GM12878 (cell line): ENCODE measurements at regions not wholly inside any gene's neighbourhood (a gene's known extent, or its start where the extent isn't known, plus 50 kb on each side); places are given as distances from the start of the nearest gene placed in this dataset.

ENCODE experiments used
- CEBPB ChIP-seq, 2 experiments: fragments of 150-350 bp in 1 of 2; IDR thresholded peaks; 2 replicates each; pipeline ENCODE4 v1.6.1; 2012 to 2014; ENCODE audit warnings: low read depth in 2 of 2, low read length in 2 of 2, borderline replicate concordance in 1 of 2, inconsistent platforms in 1 of 2
- ESRRA ChIP-seq: IDR thresholded peaks from 2 replicates; pipeline ENCODE4 v1.6.1; 2012; ENCODE audit warnings: mild to moderate bottlenecking, low read length, improper control_type of control experiment
- EZH2 ChIP-seq: IDR thresholded peaks from 2 replicates; pipeline ENCODE4 v1.6.1; 2012; ENCODE audit warnings: low read depth, mild to moderate bottlenecking, control low read depth, inconsistent platforms, low read length, borderline replicate concordance; ENCODE audit not compliant: control insufficient read depth
- HCFC1 ChIP-seq: fragments of 150-350 bp; IDR thresholded peaks from 2 replicates; pipeline ENCODE4 v1.6.1; 2014; ENCODE audit warnings: low read length
- HDAC2 ChIP-seq: fragments of 200-600 bp; sonication (generic); IDR thresholded peaks from 2 replicates; pipeline ENCODE4 v1.6.1; 2017
- HDAC6 ChIP-seq: fragments of 200-600 bp; sonication (generic); IDR thresholded peaks from one replicate; pipeline ENCODE4 v1.8.0; 2017; ENCODE audit warnings: antibody characterized with exemption; ENCODE audit not compliant: unreplicated experiment
- KLF5 ChIP-seq: fragments of 450-650 bp; IDR thresholded peaks from 2 replicates; pipeline ENCODE4 v1.6.1; 2014; ENCODE audit warnings: mild to moderate bottlenecking; ENCODE audit not compliant: partially characterized antibody
- MYC ChIP-seq: IDR thresholded peaks from 2 replicates; pipeline ENCODE4 v1.6.1; 2011; ENCODE audit warnings: mild to moderate bottlenecking, low read length, moderate library complexity, inconsistent platforms; ENCODE audit not compliant: insufficient read depth, insufficient replicate concordance, insufficient read length, severe bottlenecking
- RAD21 ChIP-seq: IDR thresholded peaks from 2 replicates; pipeline ENCODE4 v1.6.1; 2011; ENCODE audit warnings: mild to moderate bottlenecking, low read depth, low read length, moderate library complexity; ENCODE audit not compliant: insufficient read depth
- RAD51 ChIP-seq: fragments of 450-650 bp; IDR thresholded peaks from 2 replicates; pipeline ENCODE4 v1.6.1; 2016; ENCODE audit warnings: moderate library complexity, mild to moderate bottlenecking, inconsistent platforms
- RCOR1 ChIP-seq: conservative IDR thresholded peaks from 2 replicates; pipeline ENCODE4 v1.6.1; 2012; ENCODE audit warnings: low read depth, low read length, improper control_type of control experiment
- SUZ12 ChIP-seq: fragments of 200-600 bp; sonication (generic); IDR thresholded peaks from one replicate; pipeline ENCODE4 v1.6.1; 2018; ENCODE audit warnings: antibody characterized with exemption, mild to moderate bottlenecking; ENCODE audit not compliant: unreplicated experiment
- TF ChIP-seq, protein P1 (sequence below), 3 experiments: IDR thresholded peaks in 2 of 3; conservative IDR thresholded peaks in 1 of 3; 2 replicates each; pipeline ENCODE4 v1.5.1; 2011; ENCODE audit warnings: low read depth in 3 of 3, low read length in 3 of 3, mild to moderate bottlenecking in 3 of 3, control low read depth in 2 of 3, moderate library complexity in 2 of 3, inconsistent platforms in 1 of 3, mixed read lengths in 1 of 3; ENCODE audit not compliant: control insufficient read depth in 2 of 3, insufficient read depth in 1 of 3; ENCODE audit errors: extremely low read depth in 1 of 3
- TF ChIP-seq, protein P2 (sequence below): fragments of 450-650 bp; IDR thresholded peaks from 2 replicates; pipeline ENCODE4 v1.6.1; 2017; ENCODE audit warnings: antibody characterized with exemption, mild to moderate bottlenecking, moderate library complexity

DNA sequence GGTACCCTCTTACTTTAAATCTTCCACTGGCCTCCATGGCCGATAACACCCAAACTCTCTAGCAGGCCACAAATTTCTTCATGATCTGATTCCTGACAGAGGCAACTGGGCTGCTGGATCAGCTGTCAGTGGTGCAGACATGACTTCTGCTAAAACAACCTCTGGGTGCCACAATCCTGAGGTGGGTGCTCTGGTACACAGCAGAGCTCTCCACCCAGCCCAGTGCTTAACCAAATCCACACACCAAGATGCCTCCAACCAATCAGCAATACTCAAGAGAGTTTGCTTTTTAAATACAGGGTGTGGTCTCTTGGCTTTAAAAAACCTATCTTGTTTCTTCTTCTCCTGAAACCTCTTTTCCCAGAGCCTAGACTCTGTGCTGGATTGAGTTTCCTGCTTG, 126.6 kb upstream of the SPACA1 start:
- TF ChIP-seq CEBPB (IDR thresholded peaks at IDR 0.05; ENCODE audit: borderline replicate concordance in 1 of 2, low read depth in 2 of 2, low read length in 2 of 2), result no peak
- TF ChIP-seq RAD21, result no peak
- TF ChIP-seq EZH2, result no peak
- no peak for TF ChIP-seq RAD51
- TF ChIP-seq SUZ12, result no peak
- no peak for TF ChIP-seq HCFC1
- TF ChIP-seq HDAC2, result no peak
- TF ChIP-seq, protein P1, sequence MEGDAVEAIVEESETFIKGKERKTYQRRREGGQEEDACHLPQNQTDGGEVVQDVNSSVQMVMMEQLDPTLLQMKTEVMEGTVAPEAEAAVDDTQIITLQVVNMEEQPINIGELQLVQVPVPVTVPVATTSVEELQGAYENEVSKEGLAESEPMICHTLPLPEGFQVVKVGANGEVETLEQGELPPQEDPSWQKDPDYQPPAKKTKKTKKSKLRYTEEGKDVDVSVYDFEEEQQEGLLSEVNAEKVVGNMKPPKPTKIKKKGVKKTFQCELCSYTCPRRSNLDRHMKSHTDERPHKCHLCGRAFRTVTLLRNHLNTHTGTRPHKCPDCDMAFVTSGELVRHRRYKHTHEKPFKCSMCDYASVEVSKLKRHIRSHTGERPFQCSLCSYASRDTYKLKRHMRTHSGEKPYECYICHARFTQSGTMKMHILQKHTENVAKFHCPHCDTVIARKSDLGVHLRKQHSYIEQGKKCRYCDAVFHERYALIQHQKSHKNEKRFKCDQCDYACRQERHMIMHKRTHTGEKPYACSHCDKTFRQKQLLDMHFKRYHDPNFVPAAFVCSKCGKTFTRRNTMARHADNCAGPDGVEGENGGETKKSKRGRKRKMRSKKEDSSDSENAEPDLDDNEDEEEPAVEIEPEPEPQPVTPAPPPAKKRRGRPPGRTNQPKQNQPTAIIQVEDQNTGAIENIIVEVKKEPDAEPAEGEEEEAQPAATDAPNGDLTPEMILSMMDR (IDR thresholded peaks at IDR 0.05 in 2 of 3, conservative IDR thresholded peaks at IDR 0.05 in 1 of 3; ENCODE audit: control insufficient read depth in 2 of 3, extremely low read depth in 1 of 3, insufficient read depth in 1 of 3, low read depth in 3 of 3, low read length in 3 of 3), result no peak
- no peak for TF ChIP-seq HDAC6
- no peak for TF ChIP-seq RCOR1
- no peak for TF ChIP-seq MYC
- TF ChIP-seq KLF5, result no peak
- TF ChIP-seq ESRRA, result no peak
- TF ChIP-seq, protein P2, sequence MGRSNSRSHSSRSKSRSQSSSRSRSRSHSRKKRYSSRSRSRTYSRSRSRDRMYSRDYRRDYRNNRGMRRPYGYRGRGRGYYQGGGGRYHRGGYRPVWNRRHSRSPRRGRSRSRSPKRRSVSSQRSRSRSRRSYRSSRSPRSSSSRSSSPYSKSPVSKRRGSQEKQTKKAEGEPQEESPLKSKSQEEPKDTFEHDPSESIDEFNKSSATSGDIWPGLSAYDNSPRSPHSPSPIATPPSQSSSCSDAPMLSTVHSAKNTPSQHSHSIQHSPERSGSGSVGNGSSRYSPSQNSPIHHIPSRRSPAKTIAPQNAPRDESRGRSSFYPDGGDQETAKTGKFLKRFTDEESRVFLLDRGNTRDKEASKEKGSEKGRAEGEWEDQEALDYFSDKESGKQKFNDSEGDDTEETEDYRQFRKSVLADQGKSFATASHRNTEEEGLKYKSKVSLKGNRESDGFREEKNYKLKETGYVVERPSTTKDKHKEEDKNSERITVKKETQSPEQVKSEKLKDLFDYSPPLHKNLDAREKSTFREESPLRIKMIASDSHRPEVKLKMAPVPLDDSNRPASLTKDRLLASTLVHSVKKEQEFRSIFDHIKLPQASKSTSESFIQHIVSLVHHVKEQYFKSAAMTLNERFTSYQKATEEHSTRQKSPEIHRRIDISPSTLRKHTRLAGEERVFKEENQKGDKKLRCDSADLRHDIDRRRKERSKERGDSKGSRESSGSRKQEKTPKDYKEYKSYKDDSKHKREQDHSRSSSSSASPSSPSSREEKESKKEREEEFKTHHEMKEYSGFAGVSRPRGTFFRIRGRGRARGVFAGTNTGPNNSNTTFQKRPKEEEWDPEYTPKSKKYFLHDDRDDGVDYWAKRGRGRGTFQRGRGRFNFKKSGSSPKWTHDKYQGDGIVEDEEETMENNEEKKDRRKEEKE, result no peak
